ENCODE measurements at regions not wholly inside any gene's neighbourhood (a gene's known extent, or its start where the extent isn't known, plus 50 kb on each side); places are given as distances from the start of the nearest gene placed in this dataset.
"Not testable (repeated sequence)": the region's sequence is repeated elsewhere in the genome, so short reads cannot be mapped to it uniquely, and the experiment has no call there.

DNA sequence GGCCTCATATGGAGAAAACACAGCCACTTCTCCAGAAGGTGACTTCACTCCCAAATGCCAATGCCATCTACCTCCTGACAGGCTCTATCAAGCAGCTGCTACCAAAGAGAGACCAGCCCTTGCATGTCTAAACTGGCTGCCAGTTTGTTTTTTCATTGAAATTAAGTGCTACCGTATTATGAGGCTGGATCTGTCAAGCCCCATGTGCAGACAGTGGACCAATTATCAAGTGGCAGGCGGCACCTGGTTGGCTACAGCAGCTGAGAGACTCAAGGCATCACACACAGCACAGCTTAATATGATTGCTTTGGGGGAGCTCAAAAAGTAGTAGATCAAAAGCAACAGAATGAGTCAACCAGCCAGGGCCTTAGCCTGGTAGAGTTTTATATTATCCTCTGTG, 1293.0 kb upstream of the TENM4 start:
- DNase-seq (ENCODE audit: extremely low read depth in 1 of 2, low read depth in 1 of 2), result no peak

DNA sequence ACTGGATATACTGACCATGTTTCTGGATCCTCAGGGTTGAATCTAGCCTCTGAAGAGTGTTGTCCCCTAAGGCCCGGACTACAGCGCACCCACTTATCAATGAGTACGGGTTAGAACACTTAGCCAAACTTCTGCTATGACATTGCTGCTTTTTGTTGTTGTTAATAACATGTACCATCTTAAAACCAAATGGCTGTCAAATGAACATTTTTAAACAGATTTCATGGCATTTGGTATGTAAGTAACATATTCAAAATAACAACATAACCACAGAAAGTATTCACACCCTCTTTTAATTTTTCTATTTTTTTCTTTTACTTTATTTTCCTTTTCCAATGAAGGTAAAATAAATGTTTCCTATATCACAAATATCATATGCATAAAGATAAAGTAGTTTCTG, 1292.5 kb upstream of the TENM4 start:
- DNase-seq (ENCODE audit: extremely low read depth in 1 of 2, low read depth in 1 of 2), result no peak

DNA sequence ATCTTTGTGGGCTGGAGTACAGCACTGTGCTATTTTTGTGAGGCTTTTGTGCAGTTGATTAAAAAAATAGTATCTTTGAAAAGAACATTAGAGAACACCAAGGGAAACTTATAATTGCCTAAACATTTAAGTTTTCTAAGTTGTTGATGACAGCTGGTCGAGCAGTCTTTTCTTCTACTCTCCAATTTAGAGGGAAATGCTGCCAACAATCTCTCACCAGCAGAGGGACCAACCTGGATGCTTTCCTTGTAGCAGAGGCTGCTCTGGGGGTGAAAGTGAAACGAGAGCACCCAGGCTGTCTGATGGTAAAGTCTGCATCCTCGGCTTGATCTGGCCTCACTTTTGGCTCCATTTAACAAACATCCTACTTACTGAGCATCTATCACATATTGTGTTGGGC, 1286.5 kb upstream of the TENM4 start:
- DNase-seq (ENCODE audit: extremely low read depth in 1 of 2, low read depth in 1 of 2), result no peak

- DNase-seq (ENCODE audit: extremely low read depth in 1 of 2, low read depth in 1 of 2), result no peak
These were observed 1285.4 kb upstream of the TENM4 start for GRCh38 chr11:80726236-80726635.

GRCh38 chr11:80724366-80724765, 1283.5 kb upstream of the TENM4 start:
- no peak for DNase-seq (ENCODE audit: extremely low read depth in 1 of 2, low read depth in 1 of 2)

GRCh38 chr11:80722629-80723028, 1281.8 kb upstream of the TENM4 start:
- DNase-seq (ENCODE audit: extremely low read depth in 1 of 2, low read depth in 1 of 2), result no peak

- DNase-seq (ENCODE audit: extremely low read depth in 1 of 2, low read depth in 1 of 2), result no peak
These were observed 1279.5 kb upstream of the TENM4 start for GRCh38 chr11:80720295-80720694.

- DNase-seq (ENCODE audit: extremely low read depth in 1 of 2, low read depth in 1 of 2), result no peak
These were observed 1278.4 kb upstream of the TENM4 start for GRCh38 chr11:80719292-80719646.

GRCh38 chr11:80718611-80719291, 1277.9 kb upstream of the TENM4 start:
- DNase-seq (ENCODE audit: extremely low read depth in 1 of 2, low read depth in 1 of 2), result no peak

GRCh38 chr11:80702264-80702663, 1261.4 kb upstream of the TENM4 start:
- no peak for DNase-seq (ENCODE audit: extremely low read depth in 1 of 2, low read depth in 1 of 2)

DNA sequence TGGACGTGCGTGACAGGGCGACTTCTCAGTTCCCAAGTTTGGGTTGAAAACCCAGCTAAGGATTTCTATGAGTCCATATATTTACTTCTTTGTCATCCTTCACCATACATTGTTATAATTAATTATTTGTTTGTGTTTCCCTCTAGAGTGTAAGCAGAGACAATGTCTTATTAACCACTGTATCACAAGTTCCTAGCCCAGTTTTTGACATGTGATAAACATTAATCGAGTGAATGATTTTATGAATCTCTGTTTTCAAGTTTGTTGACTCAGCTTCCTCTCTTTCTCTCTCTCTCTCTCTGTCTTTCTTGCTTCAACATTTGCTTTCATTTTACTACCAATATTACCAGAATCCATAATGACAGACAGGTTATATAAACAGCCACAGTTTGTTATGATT, 1259.6 kb upstream of the TENM4 start:
- no peak for DNase-seq (ENCODE audit: extremely low read depth in 1 of 2, low read depth in 1 of 2)

DNA sequence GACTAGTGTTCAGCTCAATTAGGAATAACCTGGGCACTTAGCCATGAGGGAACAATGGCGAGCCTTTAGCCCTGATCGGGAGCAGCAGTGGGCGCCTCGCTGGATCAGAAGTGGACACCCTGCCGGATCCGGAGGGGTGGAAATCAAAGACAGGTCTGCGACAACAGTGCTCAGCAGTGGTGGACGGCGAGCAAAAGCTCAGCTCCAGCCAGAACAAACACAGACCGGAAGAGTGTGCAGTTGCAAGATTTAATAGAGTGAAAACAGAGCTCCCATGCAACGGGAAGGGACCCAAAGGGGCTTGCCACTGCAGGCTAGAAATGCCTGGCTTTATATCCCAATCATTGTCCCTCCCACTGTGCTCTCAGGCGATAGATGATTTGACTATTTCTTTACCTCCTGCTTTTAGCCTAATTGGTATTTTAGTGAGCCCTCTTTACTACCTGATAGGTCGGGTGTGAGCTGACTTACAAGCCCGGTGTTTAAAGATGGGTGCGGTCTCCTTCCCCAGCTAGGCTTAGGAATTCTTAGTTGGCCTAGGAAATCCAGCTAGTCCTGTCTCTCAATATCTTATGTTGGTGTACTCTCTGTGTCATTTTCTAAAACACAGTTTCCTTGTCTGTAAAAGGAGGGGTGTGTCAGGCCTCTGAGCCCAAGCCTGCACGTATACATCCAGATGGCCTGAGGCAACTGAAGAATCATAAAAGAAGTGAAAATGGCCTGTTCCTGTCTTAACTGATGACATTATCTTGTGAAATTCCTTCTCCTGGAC, 1258.8 kb upstream of the TENM4 start:
- DNase-seq (ENCODE audit: extremely low read depth in 1 of 2, low read depth in 1 of 2), result not testable (repeated sequence)

GRCh38 chr11:80698637-80699036, 1257.8 kb upstream of the TENM4 start:
- no peak for DNase-seq (ENCODE audit: extremely low read depth in 1 of 2, low read depth in 1 of 2)

DNA sequence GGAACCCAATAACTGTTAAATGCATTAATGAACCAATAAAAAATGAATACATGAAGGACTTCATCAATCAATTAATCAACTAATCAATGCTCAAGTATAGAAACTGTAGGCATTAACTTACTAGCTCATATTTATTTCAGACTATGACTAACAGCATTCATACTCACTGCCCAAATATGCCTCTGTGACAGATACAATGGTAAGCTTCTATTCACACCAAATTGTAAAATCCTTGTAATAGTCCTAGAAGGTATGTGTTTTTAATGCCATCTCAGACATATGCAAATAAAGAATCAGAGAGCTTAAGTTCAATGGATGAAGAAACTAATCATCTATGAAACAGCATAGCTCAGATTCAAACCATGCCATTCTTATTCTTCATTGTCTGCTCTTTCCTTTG, 1253.6 kb upstream of the TENM4 start:
- no peak for DNase-seq (ENCODE audit: extremely low read depth in 1 of 2, low read depth in 1 of 2)

GRCh38 chr11:80687941-80688340, 1247.1 kb upstream of the TENM4 start:
- no peak for DNase-seq (ENCODE audit: extremely low read depth in 1 of 2, low read depth in 1 of 2)

- DNase-seq (ENCODE audit: extremely low read depth in 1 of 2, low read depth in 1 of 2), result no peak
These were observed 1246.1 kb upstream of the TENM4 start for GRCh38 chr11:80686889-80687288.

- no peak for DNase-seq (ENCODE audit: extremely low read depth in 1 of 2, low read depth in 1 of 2)
These were observed 1232.7 kb upstream of the TENM4 start for GRCh38 chr11:80673566-80673965.

DNA sequence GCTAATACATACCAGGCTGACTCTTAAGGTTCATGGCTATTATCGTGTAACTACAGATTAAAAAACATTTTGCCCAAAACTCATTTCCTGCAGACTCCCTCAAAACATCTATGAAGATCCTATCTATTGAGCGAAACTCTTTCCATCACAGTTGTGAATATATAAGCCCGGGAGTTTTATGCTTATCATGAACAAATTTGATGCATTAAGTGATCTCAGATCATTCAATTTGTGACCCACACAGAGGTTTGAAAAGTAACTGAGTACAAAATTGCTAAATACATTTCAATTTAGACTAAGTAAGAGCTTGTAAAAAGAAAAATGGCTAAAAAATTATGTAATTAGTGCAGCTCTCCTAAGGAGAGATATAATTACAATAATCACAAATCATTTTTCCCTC, 1228.8 kb upstream of the TENM4 start:
- DNase-seq (ENCODE audit: extremely low read depth in 1 of 2, low read depth in 1 of 2), result no peak

DNA sequence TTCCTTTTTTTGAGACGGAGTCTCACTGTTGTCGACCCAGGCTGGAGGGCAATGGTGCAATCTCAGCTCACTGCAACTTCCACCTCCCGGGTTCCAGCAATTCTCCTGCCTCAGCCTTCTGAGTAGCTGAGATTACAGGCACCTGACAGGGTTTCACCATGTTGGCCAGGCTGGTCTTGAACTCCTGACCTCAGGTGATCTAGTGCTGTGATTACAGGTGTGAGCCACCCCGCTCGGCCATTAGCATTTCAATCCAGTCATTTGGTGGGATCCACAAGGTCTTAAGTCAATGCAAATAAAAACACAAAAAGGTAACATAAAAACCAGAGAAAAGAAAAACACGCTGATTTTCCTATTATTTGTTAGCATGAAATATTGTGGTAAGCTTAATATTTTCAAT, 1227.2 kb upstream of the TENM4 start:
- DNase-seq (ENCODE audit: extremely low read depth in 1 of 2, low read depth in 1 of 2), result no peak

- no peak for DNase-seq (ENCODE audit: extremely low read depth in 1 of 2, low read depth in 1 of 2)
These were observed 1215.0 kb upstream of the TENM4 start for GRCh38 chr11:80655834-80656233.

GRCh38 chr11:80650966-80651365, 1210.1 kb upstream of the TENM4 start:
- DNase-seq (ENCODE audit: extremely low read depth in 1 of 2, low read depth in 1 of 2), result no peak

GRCh38 chr11:80649186-80649585, 1208.4 kb upstream of the TENM4 start:
- no peak for DNase-seq (ENCODE audit: extremely low read depth in 1 of 2, low read depth in 1 of 2)

DNA sequence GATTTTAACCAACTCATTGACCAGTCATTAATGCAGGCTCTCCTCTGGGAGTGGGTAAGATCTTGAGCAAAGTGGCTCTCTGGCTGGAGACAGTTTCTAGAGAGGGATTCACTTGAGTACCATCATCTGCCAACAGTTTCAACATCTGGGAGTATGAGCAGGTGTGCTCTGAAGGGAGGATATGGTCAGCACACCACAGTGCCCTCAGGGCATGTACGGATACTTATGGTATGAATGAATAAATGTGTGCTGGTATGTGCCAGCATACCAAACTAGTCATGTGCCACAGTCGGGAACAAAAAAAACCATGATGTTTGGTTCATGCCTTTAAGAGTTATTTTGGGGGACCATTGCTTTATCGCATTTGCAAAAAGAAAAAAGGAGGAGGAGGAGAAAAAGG, 1197.5 kb upstream of the TENM4 start:
- DNase-seq (ENCODE audit: extremely low read depth in 1 of 2, low read depth in 1 of 2), result no peak

All from activated CD8-positive, alpha-beta memory T cell treated with anti-CD3 and anti-CD28 coated beads for 1 hour (primary cell).